Astrocyte (in vitro differentiated cells and primary cell): ENCODE measurements at regions not wholly inside any gene's neighbourhood (a gene's known extent, or its start where the extent isn't known, plus 50 kb on each side); places are given as distances from the start of the nearest gene placed in this dataset.

Experiments used
- DNase-seq: peaks from one replicate; pipeline ENCODE4 v3.0.0-alpha.2; 2010; ENCODE audit warnings: low read depth
- FAIRE-seq: peaks from 2 replicates; lab custom pipeline; 2011; peaks lifted over from hg19 to GRCh38; lab: Jason Lieb, UNC
- H2AFZ ChIP-seq: 2 replicates; pipeline ENCODE4 v1.6.0; 2012; ENCODE audit warnings: low read depth, low read length, inconsistent platforms
- H3K27ac ChIP-seq: 2 replicates; pipeline ENCODE4 v1.5.1; 2011; ENCODE audit warnings: low read depth, low read length, inconsistent platforms
- H3K27me3 ChIP-seq: 2 replicates; pipeline ENCODE4 v1.6.0; 2011; ENCODE audit warnings: low read length, inconsistent platforms; ENCODE audit not compliant: insufficient read depth
- H3K36me3 ChIP-seq: 2 replicates; pipeline ENCODE4 v1.5.1; 2011; ENCODE audit warnings: low read length, inconsistent platforms; ENCODE audit not compliant: insufficient read depth
- H3K4me1 ChIP-seq: 2 replicates; pipeline ENCODE4 v1.5.1; 2011; ENCODE audit warnings: low read length, inconsistent platforms; ENCODE audit not compliant: insufficient read depth
- H3K4me2 ChIP-seq: 2 replicates; pipeline ENCODE4 v1.6.0; 2012; ENCODE audit warnings: low read length, inconsistent platforms
- H3K4me3 ChIP-seq: 2 replicates; pipeline ENCODE4 v1.5.1; 2011; ENCODE audit warnings: low read depth, mild to moderate bottlenecking, low read length, inconsistent platforms; ENCODE audit not compliant: insufficient read depth
- H3K79me2 ChIP-seq: 2 replicates; pipeline ENCODE4 v1.6.0; 2012; ENCODE audit warnings: mild to moderate bottlenecking, low read length, inconsistent platforms; ENCODE audit not compliant: insufficient read depth
- H3K9ac ChIP-seq: 2 replicates; pipeline ENCODE4 v1.6.0; 2012; ENCODE audit warnings: mild to moderate bottlenecking, low read length, inconsistent platforms
- H3K9me3 ChIP-seq: 2 replicates; pipeline ENCODE4 v1.5.1; 2012; ENCODE audit warnings: low read depth, mild to moderate bottlenecking, low read length, inconsistent platforms; ENCODE audit not compliant: insufficient read depth
- H4K20me1 ChIP-seq: 2 replicates; pipeline ENCODE4 v1.6.0; 2012; ENCODE audit warnings: low read length, inconsistent platforms; ENCODE audit not compliant: insufficient read depth
- H3K27ac Mint-ChIP-seq: one replicate; pipeline ENCODE4 v1.8.0; 2021; ENCODE audit warnings: mild to moderate bottlenecking, mixed read lengths; ENCODE audit not compliant: unreplicated experiment
- H3K27me3 Mint-ChIP-seq: one replicate; pipeline ENCODE4 v1.8.0; 2021; ENCODE audit warnings: low read depth, mixed read lengths; ENCODE audit not compliant: unreplicated experiment
- H3K36me3 Mint-ChIP-seq: one replicate; pipeline ENCODE4 v1.8.0; 2021; ENCODE audit warnings: low read depth, mixed read lengths; ENCODE audit not compliant: unreplicated experiment
- H3K4me1 Mint-ChIP-seq: one replicate; pipeline ENCODE4 v1.8.0; 2021; ENCODE audit warnings: low read depth, mixed read lengths; ENCODE audit not compliant: unreplicated experiment
- H3K4me3 Mint-ChIP-seq: one replicate; pipeline ENCODE4 v1.8.0; 2021; ENCODE audit warnings: mild to moderate bottlenecking, moderate library complexity, mixed read lengths; ENCODE audit not compliant: unreplicated experiment
- H3K9me3 Mint-ChIP-seq: one replicate; pipeline ENCODE4 v1.8.0; 2021; ENCODE audit warnings: mild to moderate bottlenecking, mixed read lengths; ENCODE audit not compliant: unreplicated experiment
- CTCF ChIP-seq: IDR thresholded peaks from 2 replicates; pipeline ENCODE4 v1.5.1; 2011; ENCODE audit warnings: low read depth, mild to moderate bottlenecking, inconsistent platforms, low read length, moderate library complexity; ENCODE audit not compliant: insufficient read depth
- EZH2 ChIP-seq: IDR thresholded peaks from 2 replicates; pipeline ENCODE4 v1.6.1; 2012; ENCODE audit warnings: mild to moderate bottlenecking, low read length, inconsistent platforms; ENCODE audit not compliant: insufficient read depth

DNA sequence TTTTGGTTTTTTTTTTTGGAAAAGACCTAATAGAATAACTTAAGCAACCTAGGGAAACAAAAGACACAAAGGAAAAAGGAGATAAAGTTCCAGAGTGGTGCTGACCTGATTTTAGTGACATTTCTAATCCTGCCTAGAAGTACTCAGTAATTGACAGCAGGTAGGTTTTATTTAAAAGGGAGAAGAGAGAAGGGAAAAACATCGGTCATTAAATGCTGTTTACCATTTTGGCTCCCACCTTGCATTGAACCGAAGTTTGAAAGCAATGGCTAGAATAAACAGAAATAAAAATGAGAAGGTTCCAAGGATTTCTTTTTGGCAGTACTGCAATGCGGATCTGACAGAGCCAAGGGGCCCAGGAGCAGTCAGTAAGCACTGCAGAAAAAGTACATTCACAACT, 115.8 kb upstream of the MAOA start:
- Histone ChIP-seq H3K36me3 (no peaks in the 10 kb centered on the region), H3K9me3 (no peaks in the 10 kb centered on the region), H3K4me3 (no peak overlapping the region), H3K79me2 (no peaks in the 10 kb centered on the region), H3K27me3 (no peaks in the 10 kb centered on the region), H3K4me2 (no peak overlapping the region), H4K20me1 (no peaks in the 10 kb centered on the region), H3K27ac (no peak overlapping the region), H2AFZ (no peak overlapping the region), H3K4me1 (no peaks in the 10 kb centered on the region), H3K9ac (no peak overlapping the region)
- Mint-ChIP-seq H3K36me3 (no peaks in the 10 kb centered on the region), H3K27ac (no peak overlapping the region), H3K27me3 (no peaks in the 10 kb centered on the region), H3K4me1 (peaks cover 7% of the 10 kb centered on the region), H3K9me3 (no peaks in the 10 kb centered on the region), H3K4me3 (no peak overlapping the region)
- no peak for FAIRE-seq
- no peak for DNase-seq
- no peak for TF ChIP-seq CTCF
- TF ChIP-seq EZH2 = no peak

- H2AFZ ChIP-seq = no peak overlapping the region
- peaks cover 3% of the 10 kb centered on the region for H3K4me1 Mint-ChIP-seq
- peaks cover 2% of the 10 kb centered on the region for H3K9me3 Mint-ChIP-seq
- H3K4me1 ChIP-seq = no peaks in the 10 kb centered on the region
- no peaks in the 10 kb centered on the region for H3K27me3 ChIP-seq
- no peak overlapping the region for H3K4me3 ChIP-seq
- no peak for DNase-seq
- H3K9me3 ChIP-seq = no peaks in the 10 kb centered on the region
- no peaks in the 10 kb centered on the region for H4K20me1 ChIP-seq
- no peak overlapping the region for H3K4me3 Mint-ChIP-seq
- H3K27ac Mint-ChIP-seq = no peak overlapping the region
- H3K4me2 ChIP-seq = peak overlapping the region; percentile 33
- no peaks in the 10 kb centered on the region for H3K79me2 ChIP-seq
- TF ChIP-seq EZH2 = no peak
- TF ChIP-seq CTCF = no peak
- no peak overlapping the region for H3K9ac ChIP-seq
- no peak overlapping the region for H3K27ac ChIP-seq
- H3K36me3 ChIP-seq = no peaks in the 10 kb centered on the region
- no peak for FAIRE-seq
- H3K36me3 Mint-ChIP-seq = no peaks in the 10 kb centered on the region
- H3K27me3 Mint-ChIP-seq = no peaks in the 10 kb centered on the region
Observed at GRCh38 chrX:43551590-43551989, 104.5 kb upstream of the MAOA start.

GRCh38 chrX:43552156-43552555, 103.9 kb upstream of the MAOA start:
- Mint-ChIP-seq H3K4me1 (peaks cover 3% of the 10 kb centered on the region), H3K9me3 (peaks cover 2% of the 10 kb centered on the region), H3K4me3 (no peak overlapping the region), H3K27ac (no peak overlapping the region), H3K36me3 (no peaks in the 10 kb centered on the region), H3K27me3 (no peaks in the 10 kb centered on the region)
- Histone ChIP-seq H3K36me3 (no peaks in the 10 kb centered on the region), H3K4me2 (no peak overlapping the region), H3K4me1 (no peaks in the 10 kb centered on the region), H3K27ac (no peak overlapping the region), H3K79me2 (no peaks in the 10 kb centered on the region), H2AFZ (no peak overlapping the region), H3K9me3 (no peaks in the 10 kb centered on the region), H3K27me3 (no peaks in the 10 kb centered on the region), H4K20me1 (no peaks in the 10 kb centered on the region), H3K9ac (no peak overlapping the region), H3K4me3 (no peak overlapping the region)
- FAIRE-seq (no peak), DNase-seq (no peak)
- no peak for TF ChIP-seq CTCF
- no peak for TF ChIP-seq EZH2
